ENCODE measurements at regions not wholly inside any gene's neighbourhood (a gene's known extent, or its start where the extent isn't known, plus 50 kb on each side); places are given as distances from the start of the nearest gene placed in this dataset.

DNA sequence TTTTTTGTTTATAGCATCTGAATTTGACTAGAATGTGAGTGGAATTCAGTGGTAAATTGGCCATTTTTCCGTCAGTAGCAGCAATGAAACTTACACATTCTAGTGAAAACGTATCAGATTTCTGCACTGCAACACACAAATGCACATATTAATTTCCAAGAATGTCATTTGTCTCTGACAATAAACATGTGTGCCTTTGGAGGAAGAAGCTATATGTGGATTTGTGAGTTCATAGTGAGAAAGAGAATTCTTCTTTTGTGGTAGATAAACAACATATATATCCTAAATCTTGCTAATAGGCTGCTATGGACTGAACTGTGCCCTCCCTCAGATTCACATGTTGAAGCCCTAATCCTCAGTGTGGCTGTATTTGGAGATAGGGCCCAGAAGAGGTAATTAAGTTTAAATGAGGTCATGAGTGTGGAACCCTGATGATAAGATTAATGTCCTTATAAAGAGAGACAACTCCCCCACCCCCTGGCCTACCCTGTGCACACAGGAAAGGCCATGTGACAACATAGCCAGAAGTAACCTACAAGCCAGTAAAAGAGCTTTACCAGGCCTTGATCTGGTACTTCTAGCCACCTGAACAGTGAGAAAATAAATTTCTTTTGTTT is 200.2 kb upstream of the EYA4 start:
- TF ChIP-seq, protein P1, sequence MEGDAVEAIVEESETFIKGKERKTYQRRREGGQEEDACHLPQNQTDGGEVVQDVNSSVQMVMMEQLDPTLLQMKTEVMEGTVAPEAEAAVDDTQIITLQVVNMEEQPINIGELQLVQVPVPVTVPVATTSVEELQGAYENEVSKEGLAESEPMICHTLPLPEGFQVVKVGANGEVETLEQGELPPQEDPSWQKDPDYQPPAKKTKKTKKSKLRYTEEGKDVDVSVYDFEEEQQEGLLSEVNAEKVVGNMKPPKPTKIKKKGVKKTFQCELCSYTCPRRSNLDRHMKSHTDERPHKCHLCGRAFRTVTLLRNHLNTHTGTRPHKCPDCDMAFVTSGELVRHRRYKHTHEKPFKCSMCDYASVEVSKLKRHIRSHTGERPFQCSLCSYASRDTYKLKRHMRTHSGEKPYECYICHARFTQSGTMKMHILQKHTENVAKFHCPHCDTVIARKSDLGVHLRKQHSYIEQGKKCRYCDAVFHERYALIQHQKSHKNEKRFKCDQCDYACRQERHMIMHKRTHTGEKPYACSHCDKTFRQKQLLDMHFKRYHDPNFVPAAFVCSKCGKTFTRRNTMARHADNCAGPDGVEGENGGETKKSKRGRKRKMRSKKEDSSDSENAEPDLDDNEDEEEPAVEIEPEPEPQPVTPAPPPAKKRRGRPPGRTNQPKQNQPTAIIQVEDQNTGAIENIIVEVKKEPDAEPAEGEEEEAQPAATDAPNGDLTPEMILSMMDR (IDR thresholded peaks at IDR 0.05; ENCODE audit: poor library complexity) = no peak
- no peak for TF ChIP-seq EZH2 (IDR thresholded peaks at IDR 0.05; ENCODE audit: borderline replicate concordance)
- TF ChIP-seq EZH2phosphoT487 (IDR thresholded peaks at IDR 0.05; ENCODE audit: low read depth, severe bottlenecking, unreplicated experiment) = no peak
